ENCODE measurements at regions not wholly inside any gene's neighbourhood (a gene's known extent, or its start where the extent isn't known, plus 50 kb on each side); places are given as distances from the start of the nearest gene placed in this dataset.

DNA sequence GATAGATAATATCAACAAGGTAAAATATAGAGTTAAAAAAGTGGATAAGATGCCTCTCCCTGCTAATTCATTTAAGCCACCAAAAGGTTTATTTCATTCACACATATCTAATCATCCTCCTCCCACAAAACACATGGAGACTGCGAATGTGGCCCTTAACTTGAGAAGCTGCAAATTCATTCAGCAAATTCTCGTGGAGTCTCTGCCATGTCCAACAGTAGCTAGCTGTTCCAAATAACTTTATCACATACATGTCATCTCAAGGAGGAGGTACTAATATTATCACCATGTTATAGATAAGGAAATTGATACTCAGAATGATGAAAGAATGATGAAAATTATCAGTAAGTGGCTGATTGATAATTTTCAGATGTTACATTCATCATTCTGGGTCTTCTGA, 950.2 kb downstream of the CDH11 start:
- no peak for DNase-seq (ENCODE audit: low read depth, low spot score)

- DNase-seq (ENCODE audit: low read depth, low spot score), result no peak
These were observed 953.5 kb downstream of the CDH11 start for GRCh38 chr16:64168371-64168770.

- no peak for DNase-seq (ENCODE audit: low read depth, low spot score)
These were observed 953.9 kb downstream of the CDH11 start for GRCh38 chr16:64167936-64168335.

DNA sequence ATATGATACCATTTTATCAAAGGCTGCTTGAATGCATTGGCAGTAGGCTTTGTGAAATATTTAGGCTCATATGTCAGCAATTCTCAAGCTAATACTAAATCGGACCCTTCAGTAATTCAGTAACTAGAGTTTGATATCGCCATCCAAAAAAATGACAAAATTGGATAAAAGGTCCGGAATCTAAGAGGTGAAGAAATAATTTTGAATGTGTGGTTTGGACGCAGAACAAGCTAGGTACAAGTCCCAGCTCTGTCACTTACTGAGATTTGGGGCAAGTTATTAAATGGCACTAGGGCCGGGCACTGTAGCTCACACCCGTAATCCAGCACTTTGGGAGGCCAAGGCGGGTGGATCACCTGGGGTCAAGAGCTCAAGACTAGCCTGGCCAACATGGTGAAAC, 956.5 kb downstream of the CDH11 start:
- DNase-seq (ENCODE audit: low read depth, low spot score), result no peak

DNA sequence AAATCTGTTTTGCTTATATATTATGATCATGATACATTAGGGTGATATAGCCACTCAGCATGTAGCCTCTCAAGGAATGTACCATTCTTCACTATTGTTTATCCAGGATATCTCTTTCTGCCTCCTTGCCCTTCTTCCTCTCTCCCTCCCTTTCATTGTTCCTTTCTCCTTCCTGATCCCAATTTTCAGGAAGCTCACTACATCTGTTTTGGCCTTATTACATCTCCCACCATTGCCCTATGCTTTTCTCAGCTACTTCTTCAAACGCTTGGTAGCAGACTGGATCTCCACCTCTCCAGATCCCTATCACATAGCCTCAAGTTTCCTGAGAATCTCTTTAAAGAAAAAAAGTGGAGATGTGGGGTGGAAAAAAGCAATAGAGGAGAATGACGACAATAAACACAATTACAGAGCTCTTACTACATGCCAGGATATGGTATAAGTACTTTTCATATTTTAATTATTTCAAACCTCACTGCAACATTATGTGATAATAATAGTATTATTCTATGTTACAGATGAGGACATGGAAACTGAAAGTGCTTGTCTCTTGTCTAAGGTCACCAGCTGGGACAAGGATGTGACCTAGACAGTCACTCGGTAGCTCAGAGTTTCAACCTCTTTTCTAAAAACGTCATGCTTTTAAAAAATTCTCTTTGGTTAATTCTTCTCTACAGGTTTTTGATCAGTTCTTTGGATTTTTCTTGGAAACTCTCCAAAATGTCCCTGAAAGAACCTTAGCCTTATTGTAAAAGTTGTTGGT, 959.1 kb downstream of the CDH11 start:
- no peak for DNase-seq (ENCODE audit: low read depth, low spot score)

DNA sequence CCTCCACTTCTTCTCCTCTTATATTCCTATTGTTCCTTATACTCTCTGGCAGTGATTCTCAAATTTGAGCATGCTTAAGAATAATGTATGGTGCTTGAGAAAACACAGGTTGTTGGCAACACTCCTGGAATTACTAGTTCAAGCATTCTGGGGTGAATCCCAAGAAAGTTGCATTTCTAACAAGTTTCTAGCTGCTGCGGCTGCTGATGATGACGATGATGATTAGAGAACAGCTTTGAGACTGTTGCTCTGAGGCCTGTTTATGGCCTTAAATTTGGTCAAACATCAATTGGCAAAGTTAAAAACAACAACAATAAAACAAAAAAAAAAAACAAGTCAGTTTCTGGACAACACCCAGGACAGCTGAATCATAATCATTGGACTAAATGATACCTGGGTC, 961.9 kb downstream of the CDH11 start:
- DNase-seq (ENCODE audit: low read depth, low spot score), result no peak

DNA sequence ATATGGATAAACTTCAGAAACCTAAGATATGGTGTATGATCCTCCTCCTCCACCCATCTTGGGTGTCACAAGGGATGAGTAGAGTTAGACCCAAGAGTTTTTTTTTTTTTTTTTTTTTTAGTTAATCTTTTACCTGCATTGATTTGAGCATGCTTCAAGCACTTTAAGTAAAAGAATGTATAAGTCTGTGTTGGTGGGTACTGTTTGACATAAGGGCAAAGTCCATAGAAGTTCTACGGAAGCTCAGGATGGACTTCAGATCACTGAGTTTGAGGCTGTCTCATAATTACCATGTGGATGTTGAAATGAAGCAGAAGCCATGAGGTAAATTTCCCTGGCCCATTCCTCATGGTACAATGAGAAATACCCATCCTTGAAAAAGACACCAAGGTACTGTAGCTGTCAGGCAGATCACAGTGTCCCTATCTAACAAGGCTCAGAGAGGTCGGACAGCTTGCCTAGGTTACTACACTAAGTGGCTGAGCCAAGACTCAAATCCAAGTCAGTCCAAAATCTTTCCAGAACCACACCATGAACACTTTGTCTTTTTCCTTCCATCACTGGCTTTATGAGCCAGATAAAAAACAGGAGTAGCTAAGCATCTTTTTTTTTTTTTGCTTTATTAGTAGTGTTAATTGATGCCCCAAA, 962.8 kb downstream of the CDH11 start:
- no peak for DNase-seq (ENCODE audit: low read depth, low spot score)

- no peak for DNase-seq (ENCODE audit: low read depth, low spot score)
These were observed 968.1 kb downstream of the CDH11 start for GRCh38 chr16:64153718-64154117.

- DNase-seq (ENCODE audit: low read depth, low spot score), result no peak
These were observed 969.7 kb downstream of the CDH11 start for GRCh38 chr16:64151990-64152767.

DNA sequence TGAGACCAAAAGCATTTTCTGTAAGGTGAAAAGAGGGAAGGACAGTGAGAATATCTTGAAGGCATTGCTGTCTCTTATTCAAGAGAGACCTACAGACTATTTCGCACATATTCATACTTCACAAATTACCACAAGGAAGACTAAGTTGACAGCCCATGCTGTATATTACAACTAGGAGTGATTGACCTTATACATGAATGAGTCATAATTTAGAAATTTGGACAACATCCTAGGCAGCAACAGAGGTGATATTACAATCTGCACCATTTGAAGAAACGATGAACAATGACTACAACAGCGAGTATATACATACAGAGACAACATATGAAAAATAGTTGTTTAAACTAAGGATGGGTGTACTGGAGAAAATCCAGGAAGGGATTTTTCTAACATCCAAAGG, 971.7 kb downstream of the CDH11 start:
- no peak for DNase-seq (ENCODE audit: low read depth, low spot score)

DNA sequence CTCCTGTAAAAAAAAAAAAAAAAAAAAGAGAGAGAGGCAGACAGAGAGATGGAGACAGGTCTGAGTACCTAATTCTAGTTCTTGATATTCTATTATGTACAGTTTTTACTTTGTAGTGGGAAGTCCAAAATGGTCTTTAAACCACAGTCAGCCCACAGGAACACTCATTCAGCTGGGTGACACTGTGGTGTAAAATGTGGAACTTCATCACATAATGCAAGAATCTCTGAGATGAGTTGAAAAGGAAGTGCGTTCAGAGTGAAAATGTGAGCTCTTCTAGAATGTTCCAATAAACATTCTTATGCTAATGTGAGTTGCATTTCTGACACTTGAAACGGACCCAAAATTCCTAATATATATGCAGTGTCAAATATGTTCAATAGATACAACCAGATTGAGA, 972.1 kb downstream of the CDH11 start:
- DNase-seq (ENCODE audit: low read depth, low spot score), result no peak

- no peak for DNase-seq (ENCODE audit: low read depth, low spot score)
These were observed 973.5 kb downstream of the CDH11 start for GRCh38 chr16:64148356-64148755.

DNA sequence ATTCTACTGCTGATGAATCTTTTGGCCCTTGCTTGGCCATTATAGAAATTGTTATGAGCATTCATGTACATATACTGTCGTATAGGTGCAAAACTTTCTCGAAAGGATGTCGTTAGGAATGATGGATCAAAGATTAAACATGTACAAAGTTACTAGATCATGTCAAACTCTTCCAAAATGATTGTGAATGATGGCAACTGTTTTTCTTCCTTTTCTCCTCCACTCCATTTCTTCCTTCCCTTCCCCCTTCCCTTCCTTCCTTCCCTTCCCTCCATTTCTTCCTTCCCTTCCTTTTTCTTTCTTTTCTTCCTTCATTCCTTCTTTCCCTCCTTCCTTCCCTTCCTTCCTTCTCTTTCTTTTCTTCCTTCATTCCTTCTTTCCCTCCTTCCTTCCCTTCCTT, 973.9 kb downstream of the CDH11 start:
- no peak for DNase-seq (ENCODE audit: low read depth, low spot score)

- no peak for DNase-seq (ENCODE audit: low read depth, low spot score)
These were observed 977.2 kb downstream of the CDH11 start for GRCh38 chr16:64144617-64145016.

DNA sequence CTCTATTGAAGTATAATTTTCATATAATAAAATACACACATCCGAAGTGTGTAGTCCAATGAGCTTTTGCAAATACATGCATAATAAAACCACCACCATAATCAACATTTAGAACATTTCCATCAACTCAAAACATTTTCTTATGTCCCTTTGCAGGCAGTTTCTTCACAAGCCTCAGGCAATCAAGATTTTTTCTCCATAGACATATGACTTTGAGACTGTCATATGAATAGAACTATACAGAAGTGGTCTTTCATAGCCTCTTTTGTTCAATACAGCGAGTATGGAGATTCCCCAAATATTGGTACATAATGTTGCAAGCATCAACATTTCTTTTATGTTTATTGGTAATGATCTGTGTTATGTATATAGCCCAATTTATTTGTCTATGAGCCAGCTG, 983.2 kb downstream of the CDH11 start:
- DNase-seq (ENCODE audit: low read depth, low spot score), result no peak

DNA sequence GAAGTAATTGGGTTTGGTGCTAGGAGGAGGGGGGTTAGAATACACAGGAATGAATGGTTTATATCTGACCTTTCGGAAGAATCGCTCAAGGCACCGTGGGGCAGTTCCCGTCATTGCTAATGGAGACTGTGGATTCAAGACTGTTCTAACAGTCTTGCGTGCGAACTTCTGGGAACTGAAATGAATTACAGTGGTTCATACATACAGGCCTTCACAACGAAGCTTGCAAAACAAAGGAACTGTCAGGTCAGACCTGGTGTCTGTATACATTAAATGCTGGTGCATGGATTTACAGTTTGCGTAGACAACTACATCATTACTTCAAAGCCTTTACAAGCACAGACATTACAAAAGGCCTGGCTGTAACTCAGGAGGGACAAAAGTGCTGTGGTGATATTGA, 983.9 kb downstream of the CDH11 start:
- no peak for DNase-seq (ENCODE audit: low read depth, low spot score)

DNA sequence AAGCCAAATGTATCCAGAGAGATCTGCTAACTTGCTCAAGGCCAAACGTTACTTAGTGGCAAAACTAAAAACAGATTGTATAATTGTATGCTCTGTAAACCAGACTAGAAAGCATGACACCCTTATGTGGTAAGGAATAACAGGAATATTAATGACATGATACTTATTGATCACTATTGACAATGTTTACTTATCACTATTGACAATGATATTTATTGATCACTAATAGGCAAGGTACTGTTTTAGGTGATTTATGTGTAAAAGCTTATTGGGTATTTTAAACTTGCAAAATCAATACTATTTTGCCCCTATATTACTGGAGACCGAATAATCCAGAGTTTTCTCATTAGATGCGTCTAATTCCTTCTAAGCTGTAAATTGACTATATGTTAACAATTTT, 985.1 kb downstream of the CDH11 start:
- DNase-seq (ENCODE audit: low read depth, low spot score), result no peak

- DNase-seq (ENCODE audit: low read depth, low spot score), result no peak
These were observed 985.5 kb downstream of the CDH11 start for GRCh38 chr16:64136314-64136713.

DNA sequence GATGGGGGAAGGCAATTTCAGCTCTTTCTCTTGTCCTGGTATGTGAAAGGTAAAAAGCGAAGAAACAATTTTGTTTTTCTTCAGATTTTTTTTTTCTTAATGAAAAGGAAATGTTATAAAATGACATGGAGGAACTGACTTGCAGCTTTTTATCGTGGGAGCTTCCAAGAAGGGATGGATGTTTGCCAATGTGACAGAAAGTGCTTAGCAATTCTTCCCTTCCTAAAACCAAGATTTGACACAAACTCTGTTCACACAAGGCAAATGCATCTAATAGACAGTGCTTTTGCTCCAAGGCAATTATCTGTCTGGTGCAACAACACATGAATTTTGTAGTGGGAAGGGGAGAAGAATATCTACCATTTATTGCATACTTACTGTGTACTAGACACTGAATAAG, 988.5 kb downstream of the CDH11 start:
- no peak for DNase-seq (ENCODE audit: low read depth, low spot score)

GRCh38 chr16:64132759-64133361, 989.0 kb downstream of the CDH11 start:
- no peak for DNase-seq (ENCODE audit: low read depth, low spot score)

DNA sequence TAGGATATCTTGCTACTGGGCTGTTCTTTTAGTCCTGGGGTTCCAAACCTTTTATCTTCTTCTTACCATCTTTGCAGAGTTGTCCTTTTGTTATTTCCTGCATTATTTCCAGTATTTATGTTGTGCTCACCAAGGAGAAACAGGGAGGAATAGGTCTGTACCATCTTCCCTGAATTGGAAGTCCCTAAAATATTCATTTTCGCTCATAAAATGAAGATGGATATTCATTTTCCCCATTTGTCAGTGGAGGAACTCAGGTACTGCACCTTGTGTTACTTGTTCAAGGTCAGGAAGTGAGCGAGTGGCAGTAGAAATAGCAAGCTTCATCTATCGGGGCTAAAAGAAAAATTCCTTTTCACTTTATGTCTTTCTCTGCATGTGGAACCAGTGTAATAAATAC, 989.7 kb downstream of the CDH11 start:
- DNase-seq (ENCODE audit: low read depth, low spot score), result no peak

DNA sequence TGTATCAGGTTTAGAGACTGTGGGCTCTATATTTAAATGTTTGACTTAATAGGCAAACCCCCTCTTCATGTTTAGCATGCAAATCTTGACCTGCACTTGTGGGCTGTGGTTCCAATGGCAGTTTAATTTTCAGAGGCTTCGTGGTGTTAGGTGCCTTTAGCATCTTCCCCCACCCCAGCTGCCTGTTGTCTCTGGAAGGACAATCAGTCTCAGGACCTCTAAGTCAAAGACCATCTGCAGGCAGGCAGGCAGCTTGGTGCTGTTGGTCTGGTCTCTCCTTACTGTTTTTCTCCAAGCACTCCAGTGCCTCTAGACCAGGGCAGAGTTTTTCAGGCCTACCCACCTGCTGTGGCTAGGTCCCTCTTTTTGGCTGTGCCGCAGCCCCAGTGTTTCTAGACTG, 990.4 kb downstream of the CDH11 start:
- DNase-seq (ENCODE audit: low read depth, low spot score), result no peak

Measured in ELF-1 (cell line).